ENCODE measurements at regions not wholly inside any gene's neighbourhood (a gene's known extent, or its start where the extent isn't known, plus 50 kb on each side); places are given as distances from the start of the nearest gene placed in this dataset.

DNA sequence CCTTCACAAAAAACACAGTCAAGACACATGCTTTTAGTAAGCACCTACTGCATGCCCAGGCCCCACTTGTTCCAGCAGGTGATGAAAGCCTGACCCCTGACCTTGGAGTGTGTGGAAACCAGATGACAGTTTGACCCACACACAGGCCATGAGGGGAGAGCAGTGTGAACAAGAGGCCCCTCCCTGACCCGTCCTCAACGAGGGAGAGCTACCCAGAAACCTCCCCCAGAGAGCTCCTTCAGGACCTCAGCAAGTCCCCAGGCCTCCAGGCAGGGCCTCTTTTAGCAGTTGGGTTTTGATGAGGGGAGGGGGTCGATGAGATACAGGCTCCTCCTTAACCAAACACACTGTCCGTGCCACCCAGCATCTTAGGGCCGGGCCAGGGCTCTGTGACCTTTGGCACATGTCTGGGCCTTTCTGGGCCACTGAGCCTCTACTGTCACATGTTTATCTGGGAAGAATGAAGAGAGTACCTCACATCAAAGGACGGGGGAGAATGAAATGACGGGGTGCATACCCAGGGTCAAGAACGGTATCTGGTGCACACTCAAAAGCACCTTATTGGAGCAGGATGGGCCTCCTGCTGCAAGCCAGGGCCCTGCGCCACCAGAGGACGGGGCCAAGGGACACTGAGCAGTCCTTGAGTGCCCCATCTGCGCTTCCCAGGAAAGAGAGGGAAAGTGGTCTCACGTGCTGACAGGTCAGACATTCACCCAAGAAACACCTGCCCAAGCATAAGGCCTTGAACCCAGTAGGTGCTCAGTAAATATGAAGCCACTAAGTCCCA, 202.6 kb upstream of the ZMIZ1 start:
- H3F3A ChIP-seq (ENCODE audit: insufficient read depth, low read length): no peaks in the 10 kb centered on the region
- no peaks in the 10 kb centered on the region for H3K4me1 ChIP-seq (ENCODE audit: insufficient read depth, low read length, severe bottlenecking)
- no peak overlapping the region for H2AFZ ChIP-seq (ENCODE audit: low read length)
- no peak overlapping the region for H3K4me3 ChIP-seq (ENCODE audit: low read depth, low read length, poor library complexity, severe bottlenecking)
- H3K4me2 ChIP-seq (ENCODE audit: low read length): no peak overlapping the region
- TF ChIP-seq, protein P1, sequence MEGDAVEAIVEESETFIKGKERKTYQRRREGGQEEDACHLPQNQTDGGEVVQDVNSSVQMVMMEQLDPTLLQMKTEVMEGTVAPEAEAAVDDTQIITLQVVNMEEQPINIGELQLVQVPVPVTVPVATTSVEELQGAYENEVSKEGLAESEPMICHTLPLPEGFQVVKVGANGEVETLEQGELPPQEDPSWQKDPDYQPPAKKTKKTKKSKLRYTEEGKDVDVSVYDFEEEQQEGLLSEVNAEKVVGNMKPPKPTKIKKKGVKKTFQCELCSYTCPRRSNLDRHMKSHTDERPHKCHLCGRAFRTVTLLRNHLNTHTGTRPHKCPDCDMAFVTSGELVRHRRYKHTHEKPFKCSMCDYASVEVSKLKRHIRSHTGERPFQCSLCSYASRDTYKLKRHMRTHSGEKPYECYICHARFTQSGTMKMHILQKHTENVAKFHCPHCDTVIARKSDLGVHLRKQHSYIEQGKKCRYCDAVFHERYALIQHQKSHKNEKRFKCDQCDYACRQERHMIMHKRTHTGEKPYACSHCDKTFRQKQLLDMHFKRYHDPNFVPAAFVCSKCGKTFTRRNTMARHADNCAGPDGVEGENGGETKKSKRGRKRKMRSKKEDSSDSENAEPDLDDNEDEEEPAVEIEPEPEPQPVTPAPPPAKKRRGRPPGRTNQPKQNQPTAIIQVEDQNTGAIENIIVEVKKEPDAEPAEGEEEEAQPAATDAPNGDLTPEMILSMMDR (IDR thresholded peaks at IDR 0.05; ENCODE audit: low read length): no peak
- no peak for TF ChIP-seq EZH2 (IDR thresholded peaks at IDR 0.05; ENCODE audit: borderline replicate concordance, low read length)
- H3K27me3 ChIP-seq (ENCODE audit: insufficient read depth, low read length): no peaks in the 10 kb centered on the region
- H4K20me1 ChIP-seq (ENCODE audit: insufficient read depth, low read length): no peaks in the 10 kb centered on the region
- H3K27ac ChIP-seq (ENCODE audit: low read depth, low read length, poor library complexity, severe bottlenecking): no peak overlapping the region
- no peaks in the 10 kb centered on the region for H3K79me2 ChIP-seq (ENCODE audit: insufficient read depth, low read length)
- no peaks in the 10 kb centered on the region for H3K9me3 ChIP-seq (ENCODE audit: low read length)
- no peaks in the 10 kb centered on the region for H3K36me3 ChIP-seq (ENCODE audit: insufficient read depth, low read length)
- no peak overlapping the region for H3K9ac ChIP-seq (ENCODE audit: low read length)
- no peaks in the 10 kb centered on the region for H3K9me2 ChIP-seq (ENCODE audit: low read depth, low read length)

DNA sequence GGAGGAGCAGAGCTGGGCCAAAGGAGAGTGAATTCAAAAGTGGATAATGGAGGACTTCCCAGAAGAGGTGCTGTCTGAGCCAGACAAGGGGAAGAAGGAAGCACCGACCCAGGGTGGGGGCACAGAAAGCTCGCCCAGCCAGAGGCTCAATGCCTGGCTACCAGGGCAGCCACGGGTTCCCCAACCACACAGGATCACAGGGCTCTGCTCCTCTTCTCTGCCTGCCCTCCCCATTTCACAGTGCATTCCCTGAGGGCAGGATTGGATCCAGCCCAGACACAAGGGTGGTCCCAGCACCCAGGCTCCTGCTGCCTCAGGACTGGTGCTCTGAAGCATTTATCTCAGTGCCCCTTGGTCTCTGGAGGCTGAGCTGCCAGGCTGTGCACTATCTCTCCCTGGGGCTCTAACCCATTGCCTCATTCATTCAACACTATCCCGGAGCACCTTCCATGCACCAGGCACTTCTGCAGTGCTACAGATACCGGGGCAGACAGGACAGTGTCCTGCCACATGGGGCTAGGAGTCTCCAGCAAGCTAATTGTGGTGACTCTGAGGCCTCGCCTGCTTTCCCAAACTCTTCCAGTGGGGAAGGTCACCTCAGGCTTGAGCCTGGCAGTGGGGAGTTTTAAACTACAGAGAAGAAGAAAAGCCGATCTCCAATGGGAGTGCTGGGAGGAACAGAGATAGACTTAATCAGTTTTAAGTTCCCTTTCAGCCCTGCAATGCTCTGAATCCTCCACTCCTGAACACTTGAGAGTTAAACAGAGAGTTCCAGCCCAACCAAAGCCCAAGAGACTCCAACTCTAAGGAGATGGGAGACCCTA, 201.8 kb upstream of the ZMIZ1 start:
- Histone ChIP-seq H3K27me3 (ENCODE audit: insufficient read depth, low read length) (no peaks in the 10 kb centered on the region), H3K4me1 (ENCODE audit: insufficient read depth, low read length, severe bottlenecking) (no peaks in the 10 kb centered on the region), H3F3A (ENCODE audit: insufficient read depth, low read length) (no peaks in the 10 kb centered on the region), H3K4me2 (ENCODE audit: low read length) (no peak overlapping the region), H3K9ac (ENCODE audit: low read length) (no peak overlapping the region), H4K20me1 (ENCODE audit: insufficient read depth, low read length) (no peaks in the 10 kb centered on the region), H3K79me2 (ENCODE audit: insufficient read depth, low read length) (no peaks in the 10 kb centered on the region), H3K36me3 (ENCODE audit: insufficient read depth, low read length) (no peaks in the 10 kb centered on the region), H3K9me2 (ENCODE audit: low read depth, low read length) (no peaks in the 10 kb centered on the region), H3K4me3 (ENCODE audit: low read depth, low read length, poor library complexity, severe bottlenecking) (no peak overlapping the region), H3K9me3 (ENCODE audit: low read length) (no peaks in the 10 kb centered on the region), H2AFZ (ENCODE audit: low read length) (no peak overlapping the region), H3K27ac (ENCODE audit: low read depth, low read length, poor library complexity, severe bottlenecking) (no peak overlapping the region)
- TF ChIP-seq, protein P1 (IDR thresholded peaks at IDR 0.05; ENCODE audit: low read length): no peak
- TF ChIP-seq EZH2 (IDR thresholded peaks at IDR 0.05; ENCODE audit: borderline replicate concordance, low read length): no peak

DNA sequence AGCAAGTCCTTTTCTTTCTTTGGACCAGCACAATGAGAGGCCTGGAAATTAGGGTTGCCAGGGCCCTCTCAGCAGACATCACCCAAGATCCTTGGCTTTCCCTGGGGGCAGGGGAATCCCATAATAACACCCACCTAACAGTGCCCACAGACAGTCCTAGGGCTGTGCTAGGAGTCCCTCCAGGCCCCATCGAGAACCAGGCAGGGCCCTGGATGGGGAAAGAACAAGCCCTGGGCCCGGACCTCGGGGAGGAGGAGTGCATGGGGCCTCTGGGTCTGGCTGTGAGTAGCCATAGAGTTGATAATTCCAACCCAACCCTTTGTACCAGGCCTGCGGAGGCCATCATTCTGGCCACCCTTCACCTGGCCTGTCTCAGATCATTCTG, 201.2 kb upstream of the ZMIZ1 start:
- TF ChIP-seq, protein P1 (IDR thresholded peaks at IDR 0.05; ENCODE audit: low read length): no peak
- TF ChIP-seq EZH2 (IDR thresholded peaks at IDR 0.05; ENCODE audit: borderline replicate concordance, low read length): no peak
- H2AFZ ChIP-seq (ENCODE audit: low read length): no peak overlapping the region
- no peaks in the 10 kb centered on the region for H3K36me3 ChIP-seq (ENCODE audit: insufficient read depth, low read length)
- H3K4me3 ChIP-seq (ENCODE audit: low read depth, low read length, poor library complexity, severe bottlenecking): no peak overlapping the region
- no peak overlapping the region for H3K27ac ChIP-seq (ENCODE audit: low read depth, low read length, poor library complexity, severe bottlenecking)
- no peaks in the 10 kb centered on the region for H3K9me3 ChIP-seq (ENCODE audit: low read length)
- H3K27me3 ChIP-seq (ENCODE audit: insufficient read depth, low read length): no peaks in the 10 kb centered on the region
- no peaks in the 10 kb centered on the region for H3K9me2 ChIP-seq (ENCODE audit: low read depth, low read length)
- no peak overlapping the region for H3K9ac ChIP-seq (ENCODE audit: low read length)
- H3K79me2 ChIP-seq (ENCODE audit: insufficient read depth, low read length): no peaks in the 10 kb centered on the region
- no peaks in the 10 kb centered on the region for H3F3A ChIP-seq (ENCODE audit: insufficient read depth, low read length)
- no peaks in the 10 kb centered on the region for H3K4me1 ChIP-seq (ENCODE audit: insufficient read depth, low read length, severe bottlenecking)
- H3K4me2 ChIP-seq (ENCODE audit: low read length): no peak overlapping the region
- H4K20me1 ChIP-seq (ENCODE audit: insufficient read depth, low read length): no peaks in the 10 kb centered on the region
